H9 (cell line): ENCODE measurements at regions not wholly inside any gene's neighbourhood (a gene's known extent, or its start where the extent isn't known, plus 50 kb on each side); places are given as distances from the start of the nearest gene placed in this dataset.

ENCODE experiments used
- DNase-seq: peaks from one replicate; pipeline ENCODE4 v3.0.0-alpha.2; 2017
- H2AFZ ChIP-seq: one replicate; pipeline ENCODE4 v1.6.1; 2013; ENCODE audit warnings: mild to moderate bottlenecking, low read length, control low read depth, moderate library complexity
- H2AK5ac ChIP-seq: 2 replicates; pipeline ENCODE4 v1.6.1; 2013; ENCODE audit warnings: low read length, control low read depth, mixed read lengths; ENCODE audit not compliant: insufficient read length
- H2BK120ac ChIP-seq: one replicate; pipeline ENCODE4 v1.6.1; 2013; ENCODE audit warnings: low read depth, mild to moderate bottlenecking, low read length, control low read depth, inconsistent platforms; ENCODE audit not compliant: poor library complexity, severe bottlenecking
- H2BK12ac ChIP-seq: 2 replicates; pipeline ENCODE4 v1.6.1; 2013; ENCODE audit warnings: low read length, control low read depth, mixed read lengths, low read depth; ENCODE audit not compliant: insufficient read length
- H2BK15ac ChIP-seq: 2 replicates; pipeline ENCODE4 v1.6.1; 2013; ENCODE audit warnings: low read depth, low read length, control low read depth
- H2BK20ac ChIP-seq: one replicate; pipeline ENCODE4 v1.6.1; 2013; ENCODE audit warnings: low read depth, mild to moderate bottlenecking, low read length, control low read depth, inconsistent platforms; ENCODE audit not compliant: poor library complexity, severe bottlenecking
- H2BK5ac ChIP-seq: 2 replicates; pipeline ENCODE4 v1.6.1; 2013; ENCODE audit warnings: low read length, control low read depth, mixed read lengths; ENCODE audit not compliant: insufficient read length
- H3K14ac ChIP-seq: 2 replicates; pipeline ENCODE4 v1.6.1; 2013; ENCODE audit warnings: low read length, control low read depth; ENCODE audit not compliant: insufficient read depth
- H3K18ac ChIP-seq: 2 replicates; pipeline ENCODE4 v1.6.1; 2013; ENCODE audit warnings: low read depth, mild to moderate bottlenecking, mixed read lengths, low read length, control low read depth; ENCODE audit not compliant: insufficient read length
- H3K23ac ChIP-seq: 2 replicates; pipeline ENCODE4 v1.6.1; 2013; ENCODE audit warnings: low read length, control low read depth, mixed read lengths, low read depth; ENCODE audit not compliant: insufficient read length
- H3K23me2 ChIP-seq: 2 replicates; pipeline ENCODE4 v1.6.1; 2013; ENCODE audit warnings: low read depth, mild to moderate bottlenecking, mixed read lengths, low read length, control low read depth; ENCODE audit not compliant: insufficient read length, poor library complexity, severe bottlenecking
- H3K27ac ChIP-seq: 2 replicates; pipeline ENCODE4 v1.5.1; 2013; ENCODE audit warnings: low read length, control low read depth, mixed read lengths, low read depth; ENCODE audit not compliant: insufficient read length
- H3K27me3 ChIP-seq: 2 replicates; pipeline ENCODE4 v1.6.1; 2013; ENCODE audit warnings: low read length, control low read depth, inconsistent platforms; ENCODE audit not compliant: insufficient read depth
- H3K4ac ChIP-seq: 2 replicates; pipeline ENCODE4 v1.6.1; 2013; ENCODE audit warnings: low read depth, mild to moderate bottlenecking, control low read depth, inconsistent platforms, low read length, moderate library complexity
- H3K4me1 ChIP-seq: 2 replicates; pipeline ENCODE4 v1.6.1; 2013; ENCODE audit warnings: low read length, control low read depth, inconsistent platforms; ENCODE audit not compliant: insufficient read depth
- H3K4me2 ChIP-seq: 2 replicates; pipeline ENCODE4 v1.6.1; 2013; ENCODE audit warnings: low read length, control low read depth, mixed read lengths; ENCODE audit not compliant: insufficient read length, insufficient read depth
- H3K56ac ChIP-seq: 2 replicates; pipeline ENCODE4 v1.6.1; 2013; ENCODE audit warnings: low read depth, mild to moderate bottlenecking, mixed read lengths, low read length, control low read depth; ENCODE audit not compliant: insufficient read length
- H3K79me1 ChIP-seq: 2 replicates; pipeline ENCODE4 v1.6.1; 2013; ENCODE audit warnings: low read depth, mild to moderate bottlenecking, moderate library complexity, low read length, control low read depth, inconsistent platforms; ENCODE audit not compliant: insufficient read depth, poor library complexity, severe bottlenecking
- H3K79me2 ChIP-seq: 2 replicates; pipeline ENCODE4 v1.6.1; 2013; ENCODE audit warnings: low read length, control low read depth, inconsistent platforms; ENCODE audit not compliant: insufficient read depth
- H3K9ac ChIP-seq: 2 replicates; pipeline ENCODE4 v1.6.1; 2013; ENCODE audit warnings: low read length, control low read depth, mixed read lengths; ENCODE audit not compliant: insufficient read length; ENCODE audit errors: extremely low read depth
- H3K9me3 ChIP-seq: one replicate; pipeline ENCODE4 v1.6.1; 2013; ENCODE audit warnings: low read depth, low read length, inconsistent platforms; ENCODE audit not compliant: control insufficient read depth
- H3T11ph ChIP-seq: one replicate; pipeline ENCODE4 v1.6.1; 2013; ENCODE audit warnings: mild to moderate bottlenecking, low read length, control low read depth, inconsistent platforms
- H4K20me1 ChIP-seq: one replicate; pipeline ENCODE4 v1.6.1; 2013; ENCODE audit not compliant: control insufficient read depth, insufficient read length, insufficient read depth
- H4K5ac ChIP-seq: 2 replicates; pipeline ENCODE4 v1.6.1; 2013; ENCODE audit warnings: low read depth, mild to moderate bottlenecking, mixed read lengths, low read length, control low read depth; ENCODE audit not compliant: insufficient read length
- H4K8ac ChIP-seq: replicated peaks from 2 replicates; pipeline ENCODE4 v1.6.1; 2013; ENCODE audit warnings: low read length, control low read depth, mixed read lengths, low read depth; ENCODE audit not compliant: insufficient read length
- H4K91ac ChIP-seq: 2 replicates; pipeline ENCODE4 v1.6.1; 2013; ENCODE audit warnings: low read depth, mild to moderate bottlenecking, moderate library complexity, mixed read lengths, low read length, control low read depth; ENCODE audit not compliant: insufficient read length
- H3K27ac Mint-ChIP-seq, 3 experiments: 2 replicates in 2 of 3; 3 replicates in 1 of 3; pipeline ENCODE4 v1.8.0; 2020 to 2021; ENCODE audit warnings: mixed read lengths in 3 of 3, mild to moderate bottlenecking in 1 of 3, moderate library complexity in 1 of 3
- H3K27me3 Mint-ChIP-seq: 2 replicates; pipeline ENCODE4 v1.8.0; 2021; ENCODE audit warnings: low read depth, mild to moderate bottlenecking, moderate library complexity, mixed read lengths
- H3K36me3 Mint-ChIP-seq, 3 experiments: 2 replicates in 2 of 3; 3 replicates in 1 of 3; pipeline ENCODE4 v1.8.0; 2020 to 2021; ENCODE audit warnings: low read depth in 3 of 3, mixed read lengths in 3 of 3; ENCODE audit not compliant: insufficient read depth in 1 of 3
- H3K4me1 Mint-ChIP-seq, 2 experiments: 2 replicates each; pipeline ENCODE4 v1.8.0; 2020; ENCODE audit warnings: mixed read lengths in 2 of 2
- H3K4me3 Mint-ChIP-seq, 2 experiments: 2 replicates in 1 of 2; 3 replicates in 1 of 2; pipeline ENCODE4 v1.8.0; 2020 to 2021; ENCODE audit warnings: mild to moderate bottlenecking in 2 of 2, mixed read lengths in 2 of 2, moderate library complexity in 1 of 2
- H3K9me3 Mint-ChIP-seq, 2 experiments: 2 replicates in 1 of 2; 3 replicates in 1 of 2; pipeline ENCODE4 v1.8.0; 2020; ENCODE audit warnings: mild to moderate bottlenecking in 2 of 2, mixed read lengths in 2 of 2, moderate library complexity in 1 of 2
- CTCF ChIP-seq: fragments of 200-600 bp; sonication (generic); conservative IDR thresholded peaks from 3 replicates; pipeline ENCODE4 v1.8.0; 2021; ENCODE audit warnings: antibody characterized with exemption, mild to moderate bottlenecking
- WGBS: extraction: QIAGEN DNeasy Blood & Tissue Kit; methylation state at CpG from one replicate; pipeline ENCODE4 v1.1.7; 2013; ENCODE audit warnings: missing lambda C conversion rate, low lambda C conversion rate, mixed read lengths; ENCODE audit not compliant: insufficient read length; ENCODE audit errors: extremely low coverage; 5-methylcytosine and 5-hydroxymethylcytosine counted together

GRCh38 chr14:65892315-65892714, 479.8 kb downstream of the FUT8 start:
- no peak overlapping the region for H3K18ac ChIP-seq
- no peak overlapping the region for H4K5ac ChIP-seq
- H3T11ph ChIP-seq: no peak overlapping the region
- H3K27ac ChIP-seq: no peak overlapping the region
- Mint-ChIP-seq H3K4me1 (peaks cover 3 to 10% of the 10 kb centered on the region in 2 experiments), H3K27me3 (no peaks in the 10 kb centered on the region), H3K36me3 (peaks cover 0 to 6% (median 0%) of the 10 kb centered on the region in 3 experiments; a peak in 1 of 7 replicates), H3K27ac (no peak overlapping the region), H3K9me3 (peaks cover 9 to 14% of the 10 kb centered on the region in 2 experiments; a peak in 4 of 5 replicates), H3K4me3 (no peak overlapping the region)
- no peaks in the 10 kb centered on the region for H4K20me1 ChIP-seq
- no peak overlapping the region for H4K91ac ChIP-seq
- no peaks in the 10 kb centered on the region for H3K27me3 ChIP-seq
- H3K23ac ChIP-seq: no peak overlapping the region
- H2AK5ac ChIP-seq: no peak overlapping the region
- H3K79me2 ChIP-seq: no peaks in the 10 kb centered on the region
- no peaks in the 10 kb centered on the region for H3K9me3 ChIP-seq
- H2BK15ac ChIP-seq: no peak overlapping the region
- no peak for TF ChIP-seq CTCF
- no peaks in the 10 kb centered on the region for H3K23me2 ChIP-seq
- no peak overlapping the region for H2BK12ac ChIP-seq
- H2BK20ac ChIP-seq: no peak overlapping the region
- no peak overlapping the region for H3K4me2 ChIP-seq
- H3K4me1 ChIP-seq: no peaks in the 10 kb centered on the region
- no CpG with 5 or more reads among the region's 7 CpGs for WGBS
- no peak overlapping the region for H3K4ac ChIP-seq
- H2BK5ac ChIP-seq: no peak overlapping the region
- H2AFZ ChIP-seq: no peak overlapping the region
- H3K14ac ChIP-seq: no peak overlapping the region
- H4K8ac ChIP-seq: no peak overlapping the region
- no peak overlapping the region for H2BK120ac ChIP-seq
- no peaks in the 10 kb centered on the region for H3K79me1 ChIP-seq
- no peak overlapping the region for H3K56ac ChIP-seq
- no peak overlapping the region for H3K9ac ChIP-seq
- no peak for DNase-seq
